ENCODE measurements at regions not wholly inside any gene's neighbourhood (a gene's known extent, or its start where the extent isn't known, plus 50 kb on each side); places are given as distances from the start of the nearest gene placed in this dataset.
A peak's percentile ranks its signal among the peaks of the same experiment; 100 is the strongest.

DNA sequence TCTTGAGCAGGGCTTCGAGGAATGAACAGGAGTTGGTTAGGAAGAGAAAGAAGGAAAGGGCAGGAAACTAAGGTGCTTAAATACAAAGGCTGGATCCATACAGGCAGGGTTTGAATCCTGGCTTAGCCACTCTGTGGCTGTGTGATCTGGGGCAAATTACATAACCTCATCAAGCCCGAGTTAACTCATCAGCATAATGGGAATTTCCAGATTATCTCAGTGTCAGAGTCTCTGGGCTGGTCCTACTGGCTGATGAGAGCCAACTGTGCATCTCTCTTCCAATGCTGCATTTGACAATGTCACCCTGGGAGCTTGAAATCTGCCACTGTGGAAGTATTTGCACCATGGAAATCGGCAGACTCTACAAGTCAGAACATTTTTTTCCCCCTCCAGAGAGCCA lies 83.8 kb upstream of the SLC6A6 start:
- DNase-seq: no peak

DNA sequence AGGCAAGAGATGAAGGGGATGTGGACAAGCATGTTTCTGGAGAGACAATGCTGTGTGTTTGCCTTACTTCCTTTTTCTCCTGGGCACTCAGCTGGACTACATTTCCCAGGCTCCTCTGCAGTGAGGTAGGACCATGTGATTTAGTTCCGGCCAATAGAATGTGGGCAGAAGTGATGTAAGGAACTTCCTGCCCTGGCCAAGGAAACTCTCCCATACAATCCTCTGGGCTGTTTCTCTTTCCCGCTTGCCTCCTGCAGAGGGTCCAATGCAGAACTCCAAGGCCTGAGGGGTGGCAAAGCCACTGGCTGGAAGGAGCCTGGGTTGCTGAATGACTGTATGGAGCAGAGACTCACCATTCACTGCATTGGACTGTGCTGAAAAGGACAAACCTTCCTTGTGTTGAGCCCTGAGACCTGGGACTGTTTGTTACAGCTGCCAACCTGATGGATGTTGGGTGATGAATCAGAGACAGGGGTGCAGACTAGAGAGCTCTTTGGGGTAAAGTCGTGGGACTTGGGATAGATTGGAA lies 82.7 kb upstream of the SLC6A6 start:
- DNase-seq: no peak

DNA sequence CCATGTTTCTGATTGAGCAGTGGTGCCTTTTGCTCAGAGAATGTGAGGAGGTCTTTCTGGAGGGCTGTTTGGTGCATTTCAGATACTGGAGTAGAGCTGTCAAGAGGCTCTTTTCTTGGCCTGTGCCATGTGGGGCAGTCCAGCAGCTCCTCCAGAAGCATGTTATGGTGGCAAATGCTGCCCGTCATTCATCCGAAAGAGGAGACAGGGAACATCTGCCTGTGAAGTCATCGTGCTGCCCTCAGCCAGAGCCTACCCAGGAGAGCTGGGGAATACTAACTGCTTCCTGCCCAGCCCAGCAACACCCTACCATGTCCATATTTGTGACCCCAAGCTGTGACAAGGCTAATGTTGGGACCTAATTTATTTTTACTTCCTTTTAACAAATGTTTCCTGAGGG lies 82.2 kb upstream of the SLC6A6 start:
- no peak for DNase-seq

GRCh38 chr3:14322001-14322400 lies 80.4 kb upstream of the SLC6A6 start:
- no peak for DNase-seq

DNA sequence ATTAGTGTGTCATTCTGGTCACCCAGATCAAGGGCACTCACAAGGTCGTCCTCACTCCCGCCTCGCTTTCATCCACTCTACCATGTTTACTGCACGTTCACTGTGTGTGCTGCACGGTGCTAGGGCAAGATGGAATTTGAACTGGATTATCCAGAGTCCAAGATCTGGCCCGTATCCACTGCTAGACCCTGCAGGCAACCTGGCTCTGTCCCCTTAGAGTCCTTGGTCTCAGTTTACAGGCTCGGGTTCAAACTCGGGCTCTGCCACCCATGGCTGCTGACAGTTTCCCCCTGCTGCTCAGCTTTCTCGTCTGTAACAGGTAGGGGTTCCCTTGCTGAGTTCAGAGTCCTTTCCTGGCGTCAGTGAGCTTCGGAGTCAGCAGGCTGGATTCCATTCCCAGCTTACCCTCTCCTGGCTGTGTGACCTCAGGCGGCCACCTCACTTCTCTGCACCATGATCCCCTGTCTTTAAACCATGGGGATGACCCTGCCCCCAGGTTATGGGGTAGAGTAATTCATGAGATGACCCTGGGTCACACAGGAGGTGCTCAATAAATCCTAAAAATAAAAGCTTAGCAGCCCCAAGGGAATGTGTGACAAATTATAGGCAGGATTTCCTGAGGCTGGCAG lies 79.6 kb upstream of the SLC6A6 start:
- DNase-seq: no peak

DNA sequence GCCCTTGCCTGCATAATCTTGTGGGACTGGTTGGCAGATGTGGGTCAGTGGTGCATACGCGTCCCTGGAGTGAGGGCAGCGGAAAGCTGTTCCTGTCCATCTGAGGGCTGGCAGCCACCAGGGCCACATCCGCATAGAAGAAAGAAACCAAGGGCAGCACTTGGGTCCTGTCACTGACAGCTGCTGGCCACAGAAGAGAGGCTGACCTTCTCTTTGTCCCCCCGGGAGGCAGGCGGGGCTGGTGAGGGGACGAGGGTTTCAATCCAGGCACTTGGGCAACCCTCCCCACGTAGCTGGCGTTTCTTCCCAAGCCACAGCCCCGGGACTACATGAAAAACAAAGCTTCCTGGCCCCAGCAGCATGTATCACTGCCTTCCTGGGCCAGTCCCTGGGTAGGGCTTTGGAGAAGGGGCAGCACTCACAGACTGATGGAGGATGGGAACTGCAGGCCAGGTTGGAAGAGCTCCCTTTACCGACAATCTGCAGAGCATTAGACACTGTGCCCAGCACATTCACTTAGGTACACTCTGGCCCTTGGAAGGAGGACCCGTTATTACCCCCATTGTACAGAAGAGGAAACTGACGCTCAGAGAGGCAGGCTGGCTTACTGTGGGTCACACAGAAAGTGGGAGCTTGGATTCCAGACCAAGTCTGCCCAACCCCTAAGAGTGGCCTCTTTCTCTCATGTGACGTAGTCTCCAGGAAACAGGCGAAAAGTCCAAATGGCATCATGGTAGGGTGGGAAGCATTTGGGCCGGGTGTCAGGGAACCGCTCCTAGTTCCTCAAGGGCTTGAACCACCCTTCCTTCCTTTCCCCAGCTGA lies 78.8 kb upstream of the SLC6A6 start:
- no peak for DNase-seq

GRCh38 chr3:14324224-14324944 lies 78.0 kb upstream of the SLC6A6 start:
- no peak for DNase-seq

- no peak for DNase-seq
These were observed 74.0 kb upstream of the SLC6A6 start for GRCh38 chr3:14328422-14328821.

DNA sequence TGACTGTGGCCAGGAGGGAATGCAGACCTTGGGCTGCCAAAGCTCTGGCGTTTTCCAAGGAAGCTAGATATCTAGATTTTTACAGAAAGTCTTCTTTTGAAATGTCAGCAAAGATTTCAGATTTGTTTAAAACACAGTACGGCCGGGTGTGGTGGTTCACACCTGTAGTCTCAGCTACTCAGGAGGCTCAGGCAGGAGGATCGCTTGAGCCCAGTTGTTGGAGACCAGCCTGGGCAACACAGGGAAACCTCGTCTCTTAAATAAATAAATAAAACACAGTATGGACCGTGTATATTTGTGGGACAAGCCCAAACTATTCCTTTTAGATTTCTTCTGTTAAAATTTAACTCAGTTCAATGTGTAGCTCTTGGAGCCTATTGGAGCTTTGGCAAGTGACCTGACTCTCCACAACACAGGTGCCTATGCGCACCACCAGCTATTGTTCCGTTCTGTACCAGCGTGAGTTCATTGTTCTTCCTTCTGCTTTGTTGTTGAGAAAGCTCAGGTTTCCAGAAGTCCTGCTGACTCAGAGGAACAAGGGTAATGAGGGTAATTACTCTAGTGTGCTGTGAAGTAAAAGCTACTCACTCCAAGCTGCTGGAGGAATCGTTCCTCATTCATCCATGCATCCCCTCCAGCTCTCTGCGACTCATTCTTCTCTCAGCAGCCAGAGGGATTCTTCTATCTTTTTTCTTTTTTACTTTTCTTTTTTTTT lies 73.1 kb upstream of the SLC6A6 start:
- peak; percentile 51 for DNase-seq

GRCh38 chr3:14329842-14330241 lies 72.6 kb upstream of the SLC6A6 start:
- no peak for DNase-seq

DNA sequence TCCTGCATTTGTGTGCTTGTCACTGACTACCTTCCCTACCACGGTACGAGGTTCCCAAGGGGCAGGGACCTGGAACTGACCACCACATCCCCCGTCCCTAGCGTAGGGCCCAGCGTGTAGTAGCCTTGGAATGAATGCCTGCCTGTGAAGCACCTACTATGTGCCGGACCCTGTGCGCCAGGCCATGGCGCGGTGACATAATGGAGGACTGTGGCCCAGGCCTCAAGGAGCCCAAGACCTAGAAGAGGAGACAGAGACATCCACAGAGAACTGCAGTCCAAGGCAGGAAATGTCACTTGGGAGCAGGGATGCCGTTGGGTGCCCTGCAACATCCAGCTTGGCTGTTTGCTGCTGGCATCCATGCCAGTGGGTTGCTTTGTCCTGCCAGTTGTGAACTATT lies 71.9 kb upstream of the SLC6A6 start:
- DNase-seq: no peak

DNA sequence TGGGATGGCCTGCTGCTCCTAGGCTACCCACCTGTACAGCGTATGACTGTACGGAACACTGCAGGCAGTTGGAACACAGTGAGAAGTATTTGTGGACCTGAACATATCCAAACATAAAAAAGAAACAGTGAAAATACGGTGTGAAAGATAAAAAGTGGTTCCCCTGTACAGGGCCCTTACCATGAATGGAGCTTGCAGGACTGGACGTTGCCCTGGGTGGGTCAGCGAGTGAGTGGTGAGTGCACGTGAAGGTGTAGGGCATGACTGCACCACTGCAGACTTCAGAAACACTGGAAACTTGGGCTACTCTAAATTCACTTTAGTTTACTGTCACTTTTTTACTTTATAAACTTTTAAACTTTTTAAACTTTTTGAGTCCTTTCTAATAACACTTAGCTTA lies 71.2 kb upstream of the SLC6A6 start:
- DNase-seq: no peak

DNA sequence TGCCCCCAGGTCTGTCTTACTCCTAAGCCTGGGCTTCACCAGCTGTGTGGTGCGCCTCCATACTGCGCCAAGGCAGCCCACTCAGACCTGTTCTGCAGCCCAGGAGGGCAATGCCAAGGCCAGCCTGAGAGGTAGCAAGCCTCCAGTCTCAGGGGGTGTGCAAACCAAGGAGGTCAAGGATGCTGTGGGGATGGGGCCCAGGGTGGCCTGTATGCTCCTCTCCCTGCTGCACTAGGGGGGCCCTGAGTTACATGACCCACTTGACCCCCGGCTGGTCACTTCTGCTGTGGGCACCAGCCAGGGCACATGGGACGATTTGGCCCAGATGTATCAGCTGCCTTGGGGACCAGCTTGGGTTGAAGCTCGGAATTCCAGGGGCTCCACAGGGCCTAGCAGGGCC lies 70.0 kb upstream of the SLC6A6 start:
- no peak for DNase-seq

- DNase-seq: no peak
These were observed 69.2 kb upstream of the SLC6A6 start for GRCh38 chr3:14333215-14333614.

- no peak for DNase-seq
These were observed 68.8 kb upstream of the SLC6A6 start for GRCh38 chr3:14333621-14334020.

DNA sequence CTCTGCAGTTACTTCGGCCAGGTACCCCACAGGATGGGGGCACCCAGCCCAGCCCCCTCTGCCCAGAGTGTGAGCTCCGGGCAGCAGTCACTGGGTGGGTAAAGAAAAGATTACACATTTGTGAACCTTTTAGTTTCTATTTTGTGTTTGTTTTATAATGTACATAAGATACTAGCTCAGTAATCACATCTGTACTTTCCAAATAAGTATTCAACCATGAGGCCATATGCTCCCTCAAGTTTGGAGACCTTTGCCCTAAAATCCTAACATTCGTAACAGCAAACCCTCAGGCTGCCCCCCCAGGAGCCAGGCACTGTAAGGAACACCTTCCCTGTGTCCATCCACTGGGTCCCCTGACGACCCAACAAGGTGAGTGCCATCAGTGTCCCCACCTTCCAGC lies 68.3 kb upstream of the SLC6A6 start:
- DNase-seq: no peak

DNA sequence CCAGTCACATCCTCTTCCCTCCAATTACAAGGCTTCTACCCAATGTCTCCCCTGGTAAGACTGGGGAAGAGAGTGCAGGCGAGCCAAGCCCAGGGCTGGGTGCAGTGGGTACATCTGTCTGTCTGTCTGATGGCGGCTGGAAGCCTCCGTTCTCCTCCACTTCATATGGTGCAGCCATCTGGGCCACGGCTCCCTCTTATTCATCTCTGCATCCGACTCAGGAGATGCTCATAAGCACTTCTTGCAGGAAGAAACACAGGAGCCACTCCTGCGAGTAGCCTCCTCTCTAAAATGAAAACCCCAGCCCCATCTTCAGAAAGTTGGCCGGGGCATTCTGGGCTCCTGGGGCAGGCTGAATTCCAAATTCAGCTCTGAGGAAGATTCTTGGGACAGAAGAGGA lies 67.5 kb upstream of the SLC6A6 start:
- DNase-seq: no peak

DNA sequence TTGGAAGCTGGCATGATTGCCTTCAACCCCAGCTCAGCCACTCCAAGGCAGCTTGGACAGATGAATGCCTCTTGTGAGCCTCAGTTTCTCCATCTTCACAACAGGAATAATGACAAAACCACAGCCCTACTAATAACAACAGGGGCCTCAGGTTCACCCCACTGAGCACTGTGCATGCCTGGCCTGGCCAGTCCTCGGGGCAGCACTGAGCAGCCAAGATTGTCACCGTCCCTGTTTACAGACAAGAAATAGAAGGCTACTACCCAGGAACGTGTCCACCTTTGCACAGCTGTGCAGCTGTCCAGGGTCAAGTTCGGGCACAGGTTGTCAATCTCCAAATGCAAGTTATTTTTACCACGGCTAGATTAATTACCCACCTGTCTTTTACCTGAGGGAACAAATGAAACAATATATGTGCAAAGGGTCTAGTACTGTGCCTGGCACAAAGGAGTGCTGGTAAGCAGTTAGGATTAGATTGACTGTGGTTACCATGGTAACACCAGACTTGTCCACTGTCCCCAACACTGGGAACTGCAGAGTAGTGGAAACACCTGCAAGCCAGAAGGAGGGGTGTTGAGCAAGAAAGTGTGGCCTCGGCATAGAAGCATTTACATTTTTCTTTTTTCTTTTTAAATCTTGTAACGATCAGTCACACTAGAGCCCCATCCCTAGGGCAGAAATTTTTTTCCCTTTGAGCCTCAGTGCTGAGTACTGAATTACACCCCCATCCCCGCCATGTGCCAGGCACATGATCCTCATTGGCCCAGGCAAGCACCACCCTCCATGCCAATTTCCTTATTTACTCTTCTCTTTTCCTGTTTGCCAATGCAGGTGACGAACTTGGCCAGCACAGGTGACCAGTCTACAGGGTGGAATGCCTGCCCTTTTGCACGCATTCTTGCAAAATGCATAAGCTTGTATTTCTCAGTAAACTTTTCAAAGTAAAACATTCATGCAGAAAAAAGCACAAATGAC lies 66.3 kb upstream of the SLC6A6 start:
- DNase-seq: no peak

DNA sequence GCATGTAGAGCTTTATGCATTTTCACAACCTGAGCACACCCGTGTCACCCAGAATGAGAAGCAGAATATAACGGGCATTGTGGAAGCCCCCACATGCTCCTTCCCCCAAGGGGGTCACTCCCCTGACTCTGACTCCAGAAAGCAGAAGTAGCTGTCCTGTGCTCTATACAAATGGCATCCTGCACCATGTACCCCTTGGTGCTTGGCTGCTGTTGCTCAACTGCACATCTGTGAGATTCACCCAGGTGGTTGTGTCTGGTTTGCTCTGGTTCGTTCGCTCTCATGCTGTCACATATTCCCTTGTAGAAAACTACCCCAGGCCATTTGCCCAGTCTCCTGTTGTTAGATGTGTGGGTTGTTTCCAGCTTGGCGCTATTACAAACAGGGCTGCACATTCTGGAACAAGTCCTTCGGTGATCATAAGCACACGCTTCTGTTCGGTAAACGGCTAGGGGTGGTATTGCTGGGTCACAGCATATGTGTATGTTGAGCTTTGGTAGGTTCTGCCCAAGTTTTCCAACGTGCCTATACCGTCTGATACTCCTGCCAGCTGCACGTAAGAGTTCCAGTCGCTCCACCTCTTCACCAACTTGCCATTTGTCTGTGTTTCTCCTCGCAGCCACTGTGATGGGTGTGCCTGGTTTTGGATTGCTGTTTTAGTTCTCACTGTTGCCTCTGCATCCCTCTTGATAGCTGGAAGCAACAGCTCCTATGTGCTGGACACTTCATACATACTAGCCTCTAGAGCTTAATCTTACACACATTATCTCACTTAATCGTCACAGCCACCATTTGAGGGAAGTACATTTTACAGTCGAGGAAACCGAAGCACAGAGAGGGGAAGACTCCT lies 65.4 kb upstream of the SLC6A6 start:
- DNase-seq: no peak

- no peak for DNase-seq
These were observed 64.6 kb upstream of the SLC6A6 start for GRCh38 chr3:14337828-14338227.

DNA sequence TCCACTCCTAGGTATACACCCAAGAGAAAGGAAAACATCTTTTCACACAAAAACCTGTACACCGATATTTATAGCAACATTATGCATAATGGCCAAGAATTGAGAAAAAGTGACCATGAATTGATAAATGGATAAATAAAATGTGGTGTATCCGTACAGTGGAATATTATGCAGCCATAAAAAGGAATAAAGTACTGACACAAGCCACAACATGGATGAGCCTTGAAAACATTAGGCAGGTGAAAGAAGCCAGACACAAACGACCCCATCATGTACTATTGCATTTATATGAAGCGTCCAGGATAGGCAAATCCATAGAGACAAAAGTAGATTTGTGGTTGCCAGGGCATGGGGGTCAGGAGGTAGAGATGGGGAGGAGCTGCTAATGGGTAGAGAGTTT lies 64.2 kb upstream of the SLC6A6 start:
- DNase-seq: no peak
